Sigmoid colon (tissue), 4 donors: ENCODE measurements at regions not wholly inside any gene's neighbourhood (a gene's known extent, or its start where the extent isn't known, plus 50 kb on each side); places are given as distances from the start of the nearest gene placed in this dataset.

ENCODE experiments used
- CTCF ChIP-seq, 4 experiments: fragments of 450-650 bp in 3 of 4; fragments of 200-600 bp in 1 of 4; IDR thresholded peaks; one replicate each; pipeline ENCODE4 v1.5.1; 2016 to 2019; ENCODE audit warnings: antibody characterized with exemption in 4 of 4, mild to moderate bottlenecking in 3 of 4, moderate library complexity in 2 of 4
- EP300 ChIP-seq, 4 donors: sonication (generic); formaldehyde crosslinking; IDR thresholded peaks; one replicate each; pipeline ENCODE4 v1.6.1; 2017; ENCODE audit warnings: antibody characterized with exemption in 4 of 4

GRCh38 chr10:44468525-44468924, 83.6 kb upstream of the CXCL12 start:
- no peak for TF ChIP-seq CTCF (IDR thresholded peaks at IDR 0.05)
- TF ChIP-seq EP300 (IDR thresholded peaks at IDR 0.05), result no peak
